LNCAP (cell line): ENCODE measurements at regions not wholly inside any gene's neighbourhood (a gene's known extent, or its start where the extent isn't known, plus 50 kb on each side); places are given as distances from the start of the nearest gene placed in this dataset.

ENCODE experiments used
- CTCF ChIP-seq: fragments of 450-650 bp; IDR thresholded peaks from 2 replicates; pipeline ENCODE4 v1.5.1; 2017; ENCODE audit warnings: mild to moderate bottlenecking

- no peak for TF ChIP-seq CTCF
These were observed 204.8 kb upstream of the GALNT2 start for GRCh38 chr1:229862017-229862774.

GRCh38 chr1:229863651-229864545 is 203.1 kb upstream of the GALNT2 start:
- no peak for TF ChIP-seq CTCF

- no peak for TF ChIP-seq CTCF
These were observed 202.3 kb upstream of the GALNT2 start for GRCh38 chr1:229864686-229865230.

GRCh38 chr1:229867726-229868125 is 199.3 kb upstream of the GALNT2 start:
- TF ChIP-seq CTCF, result no peak

GRCh38 chr1:229869240-229869639 is 197.8 kb upstream of the GALNT2 start:
- no peak for TF ChIP-seq CTCF

GRCh38 chr1:229869687-229870086 is 197.4 kb upstream of the GALNT2 start:
- TF ChIP-seq CTCF, result no peak

GRCh38 chr1:229870381-229870780 is 196.7 kb upstream of the GALNT2 start:
- no peak for TF ChIP-seq CTCF
